ENCODE measurements at regions not wholly inside any gene's neighbourhood (a gene's known extent, or its start where the extent isn't known, plus 50 kb on each side); places are given as distances from the start of the nearest gene placed in this dataset.

DNA sequence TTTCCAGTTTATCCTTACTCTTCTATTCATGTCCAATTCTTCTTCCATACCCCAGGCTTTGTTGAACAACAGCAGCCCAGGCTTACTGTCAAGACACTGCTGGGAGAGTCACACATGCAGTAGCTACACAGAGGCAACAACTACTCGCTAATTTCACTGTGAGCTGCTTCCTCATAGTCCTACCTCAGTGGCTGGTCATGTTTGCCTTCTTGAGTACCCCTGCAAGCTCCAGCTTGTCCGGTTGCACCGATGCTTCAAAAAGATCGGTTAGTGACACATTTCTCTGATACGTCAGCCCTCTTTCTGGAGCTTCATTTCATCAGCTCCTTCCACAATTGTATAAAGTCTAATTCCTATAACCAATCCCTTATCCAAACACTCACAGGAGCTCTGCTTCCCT lies 246.7 kb upstream of the NFIA start:
- Mint-ChIP-seq H3K27ac (ENCODE audit: unreplicated experiment) (no peak overlapping the region), H3K36me3 (ENCODE audit: low read depth, unreplicated experiment) (no peaks in the 10 kb centered on the region), H3K4me1 (ENCODE audit: unreplicated experiment) (peaks cover 5% of the 10 kb centered on the region), H3K4me3 (ENCODE audit: unreplicated experiment) (no peak overlapping the region), H3K27me3 (ENCODE audit: unreplicated experiment) (no peaks in the 10 kb centered on the region), H3K9me3 (ENCODE audit: unreplicated experiment) (no peaks in the 10 kb centered on the region)
- DNase-seq (ENCODE audit: low spot score): no peak
- TF ChIP-seq, protein P1, sequence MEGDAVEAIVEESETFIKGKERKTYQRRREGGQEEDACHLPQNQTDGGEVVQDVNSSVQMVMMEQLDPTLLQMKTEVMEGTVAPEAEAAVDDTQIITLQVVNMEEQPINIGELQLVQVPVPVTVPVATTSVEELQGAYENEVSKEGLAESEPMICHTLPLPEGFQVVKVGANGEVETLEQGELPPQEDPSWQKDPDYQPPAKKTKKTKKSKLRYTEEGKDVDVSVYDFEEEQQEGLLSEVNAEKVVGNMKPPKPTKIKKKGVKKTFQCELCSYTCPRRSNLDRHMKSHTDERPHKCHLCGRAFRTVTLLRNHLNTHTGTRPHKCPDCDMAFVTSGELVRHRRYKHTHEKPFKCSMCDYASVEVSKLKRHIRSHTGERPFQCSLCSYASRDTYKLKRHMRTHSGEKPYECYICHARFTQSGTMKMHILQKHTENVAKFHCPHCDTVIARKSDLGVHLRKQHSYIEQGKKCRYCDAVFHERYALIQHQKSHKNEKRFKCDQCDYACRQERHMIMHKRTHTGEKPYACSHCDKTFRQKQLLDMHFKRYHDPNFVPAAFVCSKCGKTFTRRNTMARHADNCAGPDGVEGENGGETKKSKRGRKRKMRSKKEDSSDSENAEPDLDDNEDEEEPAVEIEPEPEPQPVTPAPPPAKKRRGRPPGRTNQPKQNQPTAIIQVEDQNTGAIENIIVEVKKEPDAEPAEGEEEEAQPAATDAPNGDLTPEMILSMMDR (IDR thresholded peaks at IDR 0.05; ENCODE audit: unreplicated experiment): no peak

DNA sequence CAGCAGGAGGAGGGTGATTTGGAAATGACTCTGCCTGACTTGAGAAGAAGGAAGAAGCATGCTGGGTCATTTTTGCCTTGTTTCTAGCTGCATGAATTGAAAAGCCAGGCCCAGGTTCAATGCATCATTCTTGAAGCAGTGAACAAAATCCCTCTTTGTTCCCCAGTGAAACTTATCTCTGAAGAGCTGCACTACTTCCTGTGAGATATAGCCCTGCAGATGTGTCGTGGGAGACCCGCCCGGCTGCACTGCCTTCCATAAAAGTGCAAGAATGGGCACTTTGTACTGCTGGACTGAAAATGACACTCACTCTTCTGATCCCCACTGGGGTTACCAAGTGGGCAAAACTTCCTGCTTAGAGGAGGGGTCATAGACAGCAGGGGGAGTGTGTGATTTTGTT lies 249.2 kb upstream of the NFIA start:
- TF ChIP-seq, protein P1 (IDR thresholded peaks at IDR 0.05; ENCODE audit: unreplicated experiment): no peak
- Mint-ChIP-seq H3K4me1 (ENCODE audit: unreplicated experiment) (peaks cover 5% of the 10 kb centered on the region), H3K27ac (ENCODE audit: unreplicated experiment) (no peak overlapping the region), H3K27me3 (ENCODE audit: unreplicated experiment) (no peaks in the 10 kb centered on the region), H3K4me3 (ENCODE audit: unreplicated experiment) (no peak overlapping the region), H3K36me3 (ENCODE audit: low read depth, unreplicated experiment) (no peaks in the 10 kb centered on the region), H3K9me3 (ENCODE audit: unreplicated experiment) (no peaks in the 10 kb centered on the region)
- DNase-seq (ENCODE audit: low spot score): no peak

DNA sequence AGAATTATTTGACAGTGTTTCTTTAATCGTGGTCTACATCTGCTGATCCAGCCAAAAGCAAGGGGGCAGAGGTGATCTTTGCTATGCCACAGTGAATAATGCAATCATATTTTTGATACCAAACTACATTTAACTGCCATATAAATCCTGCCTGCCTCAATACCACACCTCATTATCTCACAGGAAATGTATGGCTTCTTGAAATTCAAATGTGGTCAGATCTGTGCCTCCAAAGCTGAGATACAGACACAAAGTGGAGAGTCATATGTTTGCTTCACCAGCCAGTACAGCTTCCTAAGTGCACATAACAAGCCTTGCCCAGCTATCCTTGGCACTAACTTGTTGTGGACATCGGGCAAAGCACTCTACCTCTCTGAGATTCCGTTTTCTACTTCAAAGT lies 250.0 kb upstream of the NFIA start:
- Mint-ChIP-seq H3K9me3 (ENCODE audit: unreplicated experiment) (no peaks in the 10 kb centered on the region), H3K27me3 (ENCODE audit: unreplicated experiment) (no peaks in the 10 kb centered on the region), H3K27ac (ENCODE audit: unreplicated experiment) (no peak overlapping the region), H3K4me3 (ENCODE audit: unreplicated experiment) (no peak overlapping the region), H3K4me1 (ENCODE audit: unreplicated experiment) (peaks cover 5% of the 10 kb centered on the region), H3K36me3 (ENCODE audit: low read depth, unreplicated experiment) (no peaks in the 10 kb centered on the region)
- TF ChIP-seq, protein P1 (IDR thresholded peaks at IDR 0.05; ENCODE audit: unreplicated experiment): no peak
- no peak for DNase-seq (ENCODE audit: low spot score)

DNA sequence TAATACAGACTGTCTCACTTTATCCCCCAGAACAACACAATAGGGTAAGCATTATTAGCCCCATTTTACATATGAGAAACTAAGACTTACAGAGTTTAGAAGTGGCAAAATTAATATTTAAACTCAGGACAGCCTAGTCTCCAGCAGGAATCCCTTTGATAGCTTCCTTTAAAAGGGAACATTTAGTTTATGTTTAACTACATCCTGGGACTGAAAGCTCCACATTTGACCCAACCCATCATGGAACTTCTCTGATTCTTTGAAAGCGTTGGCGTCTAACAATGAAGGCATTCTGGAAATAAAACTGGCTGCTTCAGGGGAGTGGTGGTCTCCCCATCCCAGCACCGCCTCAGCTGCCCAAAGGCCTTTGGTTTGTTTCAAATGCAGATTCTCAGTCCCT lies 250.6 kb upstream of the NFIA start:
- H3K9me3 Mint-ChIP-seq (ENCODE audit: unreplicated experiment): no peaks in the 10 kb centered on the region
- no peaks in the 10 kb centered on the region for H3K36me3 Mint-ChIP-seq (ENCODE audit: low read depth, unreplicated experiment)
- H3K4me3 Mint-ChIP-seq (ENCODE audit: unreplicated experiment): no peak overlapping the region
- TF ChIP-seq, protein P1 (IDR thresholded peaks at IDR 0.05; ENCODE audit: unreplicated experiment): no peak
- no peak for DNase-seq (ENCODE audit: low spot score)
- H3K4me1 Mint-ChIP-seq (ENCODE audit: unreplicated experiment): peaks cover 5% of the 10 kb centered on the region
- H3K27ac Mint-ChIP-seq (ENCODE audit: unreplicated experiment): no peak overlapping the region
- H3K27me3 Mint-ChIP-seq (ENCODE audit: unreplicated experiment): no peaks in the 10 kb centered on the region

DNA sequence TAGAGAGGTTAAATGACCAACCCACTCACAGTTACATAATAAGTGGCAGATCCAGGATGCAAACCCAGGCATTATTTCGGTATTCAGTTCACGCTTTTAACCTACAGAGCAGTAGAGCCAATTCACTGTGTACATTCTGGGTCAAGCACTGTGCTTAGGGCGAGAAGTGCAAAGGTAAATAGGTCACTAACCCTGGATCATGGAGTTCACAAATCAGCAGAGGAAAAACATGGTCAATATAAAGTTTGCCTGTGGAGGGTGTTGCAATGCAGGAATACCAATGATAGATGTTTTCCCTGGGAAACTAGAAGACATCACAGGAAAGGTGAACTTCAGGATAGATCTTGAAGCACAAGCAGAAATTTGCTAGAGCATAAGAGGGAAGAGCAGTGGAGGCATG lies 253.4 kb upstream of the NFIA start:
- Mint-ChIP-seq H3K4me3 (ENCODE audit: unreplicated experiment) (no peak overlapping the region), H3K9me3 (ENCODE audit: unreplicated experiment) (no peaks in the 10 kb centered on the region), H3K4me1 (ENCODE audit: unreplicated experiment) (peaks cover 5% of the 10 kb centered on the region), H3K27ac (ENCODE audit: unreplicated experiment) (no peak overlapping the region), H3K27me3 (ENCODE audit: unreplicated experiment) (no peaks in the 10 kb centered on the region), H3K36me3 (ENCODE audit: low read depth, unreplicated experiment) (no peaks in the 10 kb centered on the region)
- TF ChIP-seq, protein P1 (IDR thresholded peaks at IDR 0.05; ENCODE audit: unreplicated experiment): no peak
- DNase-seq (ENCODE audit: low spot score): no peak

Data from endothelial cell (in vitro differentiated cells).